H1 (cell line): ENCODE measurements at regions not wholly inside any gene's neighbourhood (a gene's known extent, or its start where the extent isn't known, plus 50 kb on each side); places are given as distances from the start of the nearest gene placed in this dataset.

Source experiments
- CTCF ChIA-PET: fragments of 300-600 bp; sonication (Branson Sonifier 250); formaldehyde crosslinking; loops from one replicate; lab custom pipeline; 2021; ENCODE audit not compliant: partially characterized antibody; lab: Charles Lee
- POLR2A ChIA-PET: fragments of 300-600 bp; sonication (Branson Sonifier 250); formaldehyde crosslinking; loops from one replicate; lab custom pipeline; 2021; ENCODE audit warnings: inconsistent platforms; ENCODE audit not compliant: partially characterized antibody; lab: Charles Lee
- DNase-seq, 2 experiments: peaks; one replicate each; pipeline versions ENCODE4 v3.0.0 to v3.0.0-alpha.2; 2010 to 2022; ENCODE audit warnings: low spot score in 2 of 2, low read depth in 1 of 2, mixed read lengths in 1 of 2
- FAIRE-seq: peaks from 2 replicates; lab custom pipeline; 2011; peaks lifted over from hg19 to GRCh38; lab: Jason Lieb, UNC
- H2AFZ ChIP-seq: 2 replicates; pipeline ENCODE4 v1.8.1; 2012; ENCODE audit warnings: low read length, inconsistent platforms
- H2AK5ac ChIP-seq: 2 replicates; pipeline ENCODE4 v1.6.1; 2013; ENCODE audit warnings: low read depth, low read length
- H2BK120ac ChIP-seq: replicated peaks from 2 replicates; pipeline ENCODE3; 2013; ENCODE audit warnings: low read depth, low read length, inconsistent platforms
- H2BK12ac ChIP-seq: 2 replicates; pipeline ENCODE4 v1.6.1; 2013; ENCODE audit warnings: low read depth, low read length
- H2BK15ac ChIP-seq: 2 replicates; pipeline ENCODE4 v1.6.1; 2013; ENCODE audit warnings: low read length
- H2BK20ac ChIP-seq: 2 replicates; pipeline ENCODE4 v1.6.1; 2013; ENCODE audit warnings: low read length
- H2BK5ac ChIP-seq: 2 replicates; pipeline ENCODE4 v1.6.1; 2013; ENCODE audit warnings: low read depth, low read length
- H3K14ac ChIP-seq: 2 replicates; pipeline ENCODE4 v1.6.1; 2013; ENCODE audit warnings: inconsistent platforms; ENCODE audit not compliant: insufficient read length
- H3K18ac ChIP-seq: 2 replicates; pipeline ENCODE4 v1.6.1; 2013; ENCODE audit warnings: low read length; ENCODE audit errors: extremely low read depth
- H3K23ac ChIP-seq: 2 replicates; pipeline ENCODE4 v1.6.1; 2013; ENCODE audit warnings: inconsistent platforms; ENCODE audit not compliant: insufficient read length
- H3K23me2 ChIP-seq: 2 replicates; pipeline ENCODE4 v1.6.1; 2013; ENCODE audit warnings: low read depth, low read length
- H3K27ac ChIP-seq: 2 replicates; pipeline ENCODE4 v1.6.1; 2011; ENCODE audit warnings: low read depth, low read length, inconsistent platforms
- H3K27me3 ChIP-seq, 4 experiments: replicated peaks in 1 of 4; 1 replicate in 1 of 4; 2 replicates in 3 of 4; pipeline versions ENCODE4 v1.6.1 to v1.8.1; 2011 to 2013; ENCODE audit warnings: low read length in 3 of 4, mild to moderate bottlenecking in 3 of 4, inconsistent platforms in 2 of 4, mixed read lengths in 2 of 4, moderate library complexity in 1 of 4; ENCODE audit not compliant: control insufficient read depth in 3 of 4, insufficient read depth in 3 of 4; ENCODE audit errors: extremely low read depth in 1 of 4
- H3K36me3 ChIP-seq, 4 experiments: 2 replicates each; pipeline versions ENCODE4 v1.6.1 to v1.8.1; 2011 to 2013; ENCODE audit warnings: mild to moderate bottlenecking in 4 of 4, low read length in 3 of 4, moderate library complexity in 2 of 4, control low read depth in 1 of 4, inconsistent platforms in 1 of 4; ENCODE audit not compliant: insufficient read depth in 4 of 4, control insufficient read depth in 2 of 4
- H3K4ac ChIP-seq: replicated peaks from 2 replicates; pipeline ENCODE3; 2013; ENCODE audit warnings: low read length, low read depth, mixed read lengths, inconsistent platforms; ENCODE audit not compliant: insufficient read length
- H3K4me1 ChIP-seq, 4 experiments: replicated peaks in 1 of 4; 1 replicate in 1 of 4; 2 replicates in 3 of 4; pipeline versions ENCODE4 v1.6.1 to v1.8.1; 2011 to 2013; ENCODE audit warnings: low read length in 3 of 4, inconsistent platforms in 2 of 4, mixed read lengths in 1 of 4; ENCODE audit not compliant: insufficient read depth in 4 of 4, control insufficient read depth in 3 of 4
- H3K4me2 ChIP-seq, 2 experiments: 2 replicates each; pipeline versions ENCODE4 v1.6.1 to v1.8.1; 2011 to 2013; ENCODE audit warnings: low read depth in 2 of 2, low read length in 2 of 2, control low read depth in 1 of 2, inconsistent platforms in 1 of 2, mild to moderate bottlenecking in 1 of 2; ENCODE audit not compliant: insufficient read depth in 1 of 2
- H3K4me3 ChIP-seq, 4 experiments: fragments of 200-600, 300-600 bp in 1 of 4; sonication (generic), shearing (Covaris generic), sonication (Bioruptor Twin) in 1 of 4; 2 replicates each; pipeline versions ENCODE4 v1.5.1 to v1.8.1; 2011 to 2016; ENCODE audit warnings: low read length in 4 of 4, low read depth in 3 of 4, control low read depth in 2 of 4, inconsistent platforms in 2 of 4, mild to moderate bottlenecking in 2 of 4, mixed read lengths in 1 of 4, moderate library complexity in 1 of 4; ENCODE audit not compliant: insufficient read depth in 2 of 4; ENCODE audit errors: extremely low read depth in 1 of 4
- H3K56ac ChIP-seq: replicated peaks from 2 replicates; pipeline ENCODE3; 2013; ENCODE audit warnings: low read depth, mild to moderate bottlenecking, mixed read lengths, low read length, inconsistent platforms; ENCODE audit not compliant: insufficient read length
- H3K79me1 ChIP-seq: 2 replicates; pipeline ENCODE4 v1.6.1; 2013; ENCODE audit warnings: low read depth, low read length, control low read depth
- H3K79me2 ChIP-seq, 2 experiments: 2 replicates each; pipeline versions ENCODE4 v1.6.1 to v1.8.1; 2012 to 2013; ENCODE audit warnings: low read length in 2 of 2, mild to moderate bottlenecking in 2 of 2, inconsistent platforms in 1 of 2; ENCODE audit not compliant: insufficient read depth in 2 of 2, control insufficient read depth in 1 of 2
- H3K9ac ChIP-seq, 4 experiments: replicated peaks in 1 of 4; 1 replicate in 1 of 4; 2 replicates in 3 of 4; pipeline versions ENCODE4 v1.6.1 to v1.8.1; 2011 to 2013; ENCODE audit warnings: low read depth in 3 of 4, low read length in 3 of 4, control low read depth in 2 of 4, mild to moderate bottlenecking in 2 of 4, moderate library complexity in 2 of 4, inconsistent platforms in 1 of 4; ENCODE audit errors: extremely low read depth in 1 of 4
- H3K9me3 ChIP-seq, 2 experiments: 2 replicates each; pipeline versions ENCODE4 v1.6.1 to v1.8.1; 2012 to 2013; ENCODE audit warnings: mild to moderate bottlenecking in 2 of 2, moderate library complexity in 2 of 2, control low read depth in 1 of 2, inconsistent platforms in 1 of 2, low read depth in 1 of 2, low read length in 1 of 2, mixed read lengths in 1 of 2; ENCODE audit not compliant: insufficient read depth in 2 of 2
- H4K20me1 ChIP-seq, 2 experiments: replicated peaks in 1 of 2; 2 replicates each; pipeline versions ENCODE3 to v1.8.1; 2011 to 2013; ENCODE audit warnings: inconsistent platforms in 2 of 2, low read length in 2 of 2, mild to moderate bottlenecking in 1 of 2; ENCODE audit not compliant: insufficient read depth in 2 of 2, control insufficient read depth in 1 of 2
- H4K5ac ChIP-seq: 2 replicates; pipeline ENCODE4 v1.6.1; 2013; ENCODE audit warnings: low read length, low read depth, mixed read lengths, inconsistent platforms; ENCODE audit not compliant: insufficient read length
- H4K8ac ChIP-seq: 2 replicates; pipeline ENCODE4 v1.8.0; 2013; ENCODE audit warnings: mild to moderate bottlenecking, moderate library complexity, low read length, inconsistent platforms; ENCODE audit not compliant: insufficient read depth; ENCODE audit errors: extremely low read depth
- H4K91ac ChIP-seq: replicated peaks from 2 replicates; pipeline ENCODE3; 2013; ENCODE audit warnings: low read length, mixed read lengths, inconsistent platforms; ENCODE audit not compliant: insufficient read length
- BACH1 ChIP-seq: IDR thresholded peaks from 2 replicates; pipeline ENCODE4 v1.6.1; 2012; ENCODE audit warnings: low read length, improper control_type of control experiment
- CREB1 ChIP-seq: IDR thresholded peaks from 2 replicates; pipeline ENCODE4 v1.6.1; 2012; ENCODE audit warnings: inconsistent platforms
- EGR1 ChIP-seq: IDR thresholded peaks from 2 replicates; pipeline ENCODE4 v1.6.1; 2011; ENCODE audit warnings: low read depth, low read length, borderline replicate concordance
- GABPA ChIP-seq: IDR thresholded peaks from 2 replicates; pipeline ENCODE4 v1.6.1; 2011; ENCODE audit warnings: mild to moderate bottlenecking, low read length, moderate library complexity, borderline replicate concordance; ENCODE audit not compliant: insufficient read depth
- GTF2F1 ChIP-seq: IDR thresholded peaks from 2 replicates; pipeline ENCODE4 v1.6.1; 2012; ENCODE audit warnings: low read depth, low read length, improper control_type of control experiment, borderline replicate concordance
- HDAC2 ChIP-seq, 2 experiments: fragments of 300-600 bp in 1 of 2; sonication (generic) in 1 of 2; IDR thresholded peaks; 2 replicates each; pipeline ENCODE4 v1.6.1; 2011 to 2012; ENCODE audit warnings: low read depth in 2 of 2, low read length in 2 of 2, mild to moderate bottlenecking in 2 of 2, moderate library complexity in 2 of 2, borderline replicate concordance in 1 of 2, inconsistent platforms in 1 of 2
- KDM1A ChIP-seq: fragments of 200-600, 300-600 bp; sonication (generic); IDR thresholded peaks from 2 replicates; pipeline ENCODE4 v1.7.1; 2016; ENCODE audit warnings: mild to moderate bottlenecking, low read length, borderline replicate concordance
- KDM4A ChIP-seq: IDR thresholded peaks from one replicate; pipeline ENCODE4 v1.7.1; 2012; ENCODE audit warnings: low read depth, mild to moderate bottlenecking, moderate library complexity, low read length, inconsistent platforms; ENCODE audit not compliant: severe bottlenecking
- RAD21 ChIP-seq, 2 experiments: IDR thresholded peaks in 1 of 2; conservative IDR thresholded peaks in 1 of 2; 2 replicates each; pipeline ENCODE4 v1.6.1; 2011; ENCODE audit warnings: low read depth in 2 of 2, low read length in 2 of 2, improper control_type of control experiment in 1 of 2, inconsistent platforms in 1 of 2, mild to moderate bottlenecking in 1 of 2, moderate library complexity in 1 of 2
- SIN3A ChIP-seq, 2 experiments: IDR thresholded peaks in 1 of 2; conservative IDR thresholded peaks in 1 of 2; 2 replicates each; pipeline ENCODE4 v1.6.1; 2011 to 2012; ENCODE audit warnings: low read length in 2 of 2, improper control_type of control experiment in 1 of 2, low read depth in 1 of 2, mild to moderate bottlenecking in 1 of 2
- WGBS, 2 experiments: shearing (Covaris generic) in 1 of 2; methylation state at CpG; one replicate each; pipeline versions ENCODE4 v1.1.6 to v1.1.7; 2013 to 2015; ENCODE audit warnings: low lambda C conversion rate in 2 of 2, mixed read lengths in 2 of 2, inconsistent platforms in 1 of 2, low coverage in 1 of 2, missing lambda C conversion rate in 1 of 2; ENCODE audit not compliant: insufficient replicate concordance in 2 of 2, insufficient coverage in 1 of 2, insufficient read length in 1 of 2; ENCODE audit errors: extremely low coverage in 1 of 2, missing lambda C conversion rate in 1 of 2; 5-methylcytosine and 5-hydroxymethylcytosine counted together

- H2AFZ ChIP-seq: no peak overlapping the region
- no peaks in the 10 kb centered on the region for H3K36me3 ChIP-seq
- H2BK20ac ChIP-seq: 0 out of 2 replicates have a peak overlapping the region, but pooled peaks have one; percentile 23
- H2BK12ac ChIP-seq: 0 out of 2 replicates have a peak overlapping the region, but pooled peaks have one; percentile 55
- H2BK120ac ChIP-seq: no peak overlapping the region
- H3K79me1 ChIP-seq: no peaks in the 10 kb centered on the region
- no peak overlapping the region for H3K27ac ChIP-seq
- H3K23me2 ChIP-seq: no peaks in the 10 kb centered on the region
- no peaks in the 10 kb centered on the region for H3K79me2 ChIP-seq
- H2AK5ac ChIP-seq: no peak overlapping the region
- POLR2A ChIA-PET: no interaction called here
- no peak overlapping the region for H4K5ac ChIP-seq
- no peak overlapping the region for H3K23ac ChIP-seq
- no peak overlapping the region for H3K14ac ChIP-seq
- peaks cover 0 to 9% (median 0%) of the 10 kb centered on the region in 4 experiments; a peak in 1 of 7 replicates for H3K4me1 ChIP-seq
- FAIRE-seq: no peak
- CTCF ChIA-PET: interaction anchor here (0.6 to 1.2 kb wide), 2 partner anchors 193 to 206 kb away, joined by 3 to 4 read pairs; no protein-coding TSS in a partner anchor
- no peaks in the 10 kb centered on the region for H3K9me3 ChIP-seq
- 0 out of 2 replicates have a peak overlapping the region, but pooled peaks have one; percentile 65 for H2BK15ac ChIP-seq
- H3K4me3 ChIP-seq: no peak overlapping the region
- no peak overlapping the region for H3K4me2 ChIP-seq
- H4K20me1 ChIP-seq: no peaks in the 10 kb centered on the region
- no peak for DNase-seq
- WGBS, 2 experiments: 91% methylated on average over 3 of the region's 3 CpGs; no CpG with 5 or more reads in 1 of the 2 experiments
- H3K56ac ChIP-seq: no peak overlapping the region
- no peak overlapping the region for H3K18ac ChIP-seq
- 0 out of 7 replicates have a peak, but pooled peaks cover 0 to 2% (median 0%) of the 10 kb centered on the region in 4 experiments for H3K27me3 ChIP-seq
- H2BK5ac ChIP-seq: no peak overlapping the region
- H3K9ac ChIP-seq: no peak overlapping the region
- H4K91ac ChIP-seq: no peak overlapping the region
- no peak overlapping the region for H4K8ac ChIP-seq
- H3K4ac ChIP-seq: no peak overlapping the region
- TF ChIP-seq BACH1 (no peak), HDAC2 (IDR thresholded peaks at IDR 0.05; ENCODE audit: borderline replicate concordance in 1 of 2, low read depth in 2 of 2, low read length in 2 of 2) (no peak), CREB1 (no peak), SIN3A (conservative IDR thresholded peaks at IDR 0.05 in 1 of 2, IDR thresholded peaks at IDR 0.05 in 1 of 2; ENCODE audit: low read depth in 1 of 2, low read length in 2 of 2) (no peak), KDM4A (no peak), GABPA (no peak), RAD21 (IDR thresholded peaks at IDR 0.05 in 1 of 2, conservative IDR thresholded peaks at IDR 0.05 in 1 of 2; ENCODE audit: low read depth in 2 of 2, low read length in 2 of 2) (no peak), GTF2F1 (no peak), KDM1A (no peak), EGR1 (no peak)
Measured at GRCh38 chr3:64276131-64276530, 50.9 kb upstream of the PRICKLE2 start.
